PC-9 (cell line): ENCODE measurements at regions not wholly inside any gene's neighbourhood (a gene's known extent, or its start where the extent isn't known, plus 50 kb on each side); places are given as distances from the start of the nearest gene placed in this dataset.
A peak's percentile ranks its signal among the peaks of the same experiment; 100 is the strongest.

ENCODE experiments used
- BruUV-seq: library from RNA; stranded (reverse); fragments of 400-500 nt; replicated peaks from 2 replicates; lab custom pipeline; 2021; lab: Mats Ljungman, UMichigan
- CTCF ChIA-PET: fragments of 300-600 bp; sonication (Branson Sonifier 250); formaldehyde crosslinking; loops from one replicate; lab custom pipeline; 2022; ENCODE audit warnings: antibody characterized with exemption; lab: Charles Lee
- POLR2A ChIA-PET: fragments of 300-600 bp; sonication (Branson Sonifier 250); formaldehyde crosslinking; loops from one replicate; lab custom pipeline; 2022; ENCODE audit warnings: antibody characterized with exemption; ENCODE audit not compliant: unreplicated experiment; lab: Charles Lee
- DNase-seq, 2 experiments: peaks; one replicate each; pipeline versions ENCODE4 v3.0.0 to v3.0.0-alpha.2; 2015 to 2022; ENCODE audit warnings: mixed read lengths in 1 of 2
- H2AFZ ChIP-seq: fragments of 200-600 bp; sonication (generic); 2 replicates; pipeline ENCODE4 v1.8.1; 2017; ENCODE audit warnings: antibody characterized with exemption
- H3F3A ChIP-seq: fragments of 200-600 bp; sonication (generic); 2 replicates; pipeline ENCODE4 v1.8.1; 2017; ENCODE audit warnings: antibody characterized with exemption, mild to moderate bottlenecking, low read depth; ENCODE audit not compliant: insufficient read depth
- H3K27ac ChIP-seq: fragments of 200-600 bp; sonication (generic); 2 replicates; pipeline ENCODE4 v1.6.1; 2016; ENCODE audit warnings: mixed run types
- H3K27me3 ChIP-seq: fragments of 200-600 bp; sonication (generic); 2 replicates; pipeline ENCODE4 v1.6.1; 2016; ENCODE audit warnings: low read depth, mixed run types; ENCODE audit not compliant: insufficient read depth
- H3K36me3 ChIP-seq: fragments of 200-600 bp; sonication (generic); 2 replicates; pipeline ENCODE4 v1.6.1; 2016; ENCODE audit warnings: low read depth, mixed run types
- H3K4me1 ChIP-seq: fragments of 200-600 bp; sonication (generic); replicated peaks from 2 replicates; pipeline ENCODE4 v1.6.1; 2016; ENCODE audit warnings: mixed run types; ENCODE audit not compliant: insufficient read depth
- H3K4me2 ChIP-seq: fragments of 200-600 bp; sonication (generic); 2 replicates; pipeline ENCODE4 v1.6.1; 2017; ENCODE audit warnings: mixed run types
- H3K4me3 ChIP-seq: fragments of 200-600 bp; sonication (generic); 2 replicates; pipeline ENCODE4 v1.6.1; 2016; ENCODE audit warnings: mixed run types
- H3K79me2 ChIP-seq: fragments of 200-600 bp; sonication (generic); 2 replicates; pipeline ENCODE4 v1.6.1; 2017; ENCODE audit warnings: low read depth, mixed run types
- H3K9me2 ChIP-seq: fragments of 200-600 bp; sonication (generic); 2 replicates; pipeline ENCODE4 v1.8.1; 2017; ENCODE audit warnings: mild to moderate bottlenecking; ENCODE audit not compliant: insufficient read depth
- H3K9me3 ChIP-seq: fragments of 200-600 bp; sonication (generic); 2 replicates; pipeline ENCODE4 v1.8.1; 2016; ENCODE audit warnings: low read depth; ENCODE audit not compliant: insufficient read depth
- H4K20me1 ChIP-seq: fragments of 200-600 bp; sonication (generic); 2 replicates; pipeline ENCODE4 v1.8.1; 2017; ENCODE audit not compliant: insufficient read depth
- EZH2 ChIP-seq: fragments of 200-600 bp; sonication (generic); IDR thresholded peaks from 2 replicates; pipeline ENCODE4 v1.8.0; 2017; ENCODE audit warnings: antibody characterized with exemption, low read depth
- intact Hi-C: fragments of 100-400 bp; cut with micrococcal nuclease; formaldehyde crosslinking; loops from one replicate; pipeline ENCODE4 v1.10.0; 2022; ENCODE audit not compliant: unreplicated experiment
- TF ChIP-seq, protein P1 (sequence below): fragments of 200-600 bp; sonication (generic); conservative IDR thresholded peaks from 2 replicates; pipeline ENCODE4 v1.6.1; 2017; ENCODE audit warnings: mixed run types, antibody characterized with exemption, mild to moderate bottlenecking, moderate library complexity

DNA sequence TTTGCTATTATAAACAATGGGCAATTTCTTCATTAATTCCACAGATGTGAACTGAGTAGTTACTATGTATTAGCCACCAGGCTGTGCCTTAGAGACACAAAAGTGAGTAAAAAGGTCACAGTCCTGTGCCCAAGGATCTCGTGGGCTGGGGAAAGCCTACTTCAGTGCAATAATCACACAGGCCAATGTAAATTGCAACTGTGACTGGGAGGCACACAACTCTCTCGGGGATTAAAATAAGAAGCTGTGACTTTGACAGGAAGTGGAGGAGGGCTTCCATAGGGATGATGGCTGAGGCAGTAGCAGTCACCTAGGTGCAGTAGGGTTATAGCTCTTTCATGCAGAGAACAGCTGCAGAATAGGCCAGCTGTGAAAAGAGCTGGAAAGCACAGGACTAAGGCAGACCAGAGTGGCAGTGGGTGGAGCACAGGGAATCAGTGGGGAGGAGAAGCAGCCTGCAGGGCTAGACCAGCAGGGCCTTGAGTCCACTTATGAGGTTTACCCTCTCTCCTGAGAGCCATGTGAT lies 121.9 kb downstream of the MAB21L3 start:
- H3K4me3 ChIP-seq: no peak overlapping the region
- H3K9me3 ChIP-seq: no peaks in the 10 kb centered on the region
- TF ChIP-seq, protein P1, sequence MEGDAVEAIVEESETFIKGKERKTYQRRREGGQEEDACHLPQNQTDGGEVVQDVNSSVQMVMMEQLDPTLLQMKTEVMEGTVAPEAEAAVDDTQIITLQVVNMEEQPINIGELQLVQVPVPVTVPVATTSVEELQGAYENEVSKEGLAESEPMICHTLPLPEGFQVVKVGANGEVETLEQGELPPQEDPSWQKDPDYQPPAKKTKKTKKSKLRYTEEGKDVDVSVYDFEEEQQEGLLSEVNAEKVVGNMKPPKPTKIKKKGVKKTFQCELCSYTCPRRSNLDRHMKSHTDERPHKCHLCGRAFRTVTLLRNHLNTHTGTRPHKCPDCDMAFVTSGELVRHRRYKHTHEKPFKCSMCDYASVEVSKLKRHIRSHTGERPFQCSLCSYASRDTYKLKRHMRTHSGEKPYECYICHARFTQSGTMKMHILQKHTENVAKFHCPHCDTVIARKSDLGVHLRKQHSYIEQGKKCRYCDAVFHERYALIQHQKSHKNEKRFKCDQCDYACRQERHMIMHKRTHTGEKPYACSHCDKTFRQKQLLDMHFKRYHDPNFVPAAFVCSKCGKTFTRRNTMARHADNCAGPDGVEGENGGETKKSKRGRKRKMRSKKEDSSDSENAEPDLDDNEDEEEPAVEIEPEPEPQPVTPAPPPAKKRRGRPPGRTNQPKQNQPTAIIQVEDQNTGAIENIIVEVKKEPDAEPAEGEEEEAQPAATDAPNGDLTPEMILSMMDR: peak; percentile 53; the same call in 1 of the 2 replicates
- TF ChIP-seq EZH2: no peak
- DNase-seq: no peak
- H3F3A ChIP-seq: no peaks in the 10 kb centered on the region
- H3K79me2 ChIP-seq: no peaks in the 10 kb centered on the region
- no TSS peak for BruUV-seq
- no peak overlapping the region for H3K27ac ChIP-seq
- CTCF ChIA-PET: interaction anchor here (0.6 kb wide), 1 partner anchor 272 kb away, joined by 3 read pairs; no protein-coding TSS in a partner anchor
- no peaks in the 10 kb centered on the region for H4K20me1 ChIP-seq
- H3K4me2 ChIP-seq: no peak overlapping the region
- no peaks in the 10 kb centered on the region for H3K4me1 ChIP-seq
- no peaks in the 10 kb centered on the region for H3K36me3 ChIP-seq
- no peak overlapping the region for H2AFZ ChIP-seq
- no peaks in the 10 kb centered on the region for H3K27me3 ChIP-seq
- intact Hi-C loops: no loop called here
- POLR2A ChIA-PET: no interaction called here
- H3K9me2 ChIP-seq: no peaks in the 10 kb centered on the region

DNA sequence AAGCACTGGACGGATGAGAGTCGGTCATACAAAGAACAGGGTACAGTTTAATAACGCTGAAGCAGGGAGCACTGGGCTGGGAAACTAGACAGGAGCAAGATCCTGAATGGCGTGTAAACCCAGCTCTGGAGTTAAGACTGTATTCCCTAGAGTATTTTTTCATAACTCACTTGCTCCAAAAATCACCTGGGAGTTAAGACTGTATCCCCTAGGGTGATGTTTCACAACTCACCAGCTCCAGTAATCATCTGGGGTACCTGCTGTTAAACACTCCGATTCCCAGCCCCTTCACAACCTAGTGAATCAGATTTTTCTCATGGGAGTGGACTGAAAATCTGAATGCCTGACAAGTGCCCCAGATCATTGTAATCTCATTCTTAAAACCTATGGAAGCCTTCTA lies 123.2 kb downstream of the MAB21L3 start:
- H3K9me2 ChIP-seq: no peaks in the 10 kb centered on the region
- H3K79me2 ChIP-seq: no peaks in the 10 kb centered on the region
- peaks cover under 1% of the 10 kb centered on the region; the same call in 1 of the 2 replicates for H3K4me1 ChIP-seq
- H2AFZ ChIP-seq: no peak overlapping the region
- intact Hi-C loops: no loop called here
- no peaks in the 10 kb centered on the region for H3K9me3 ChIP-seq
- no peaks in the 10 kb centered on the region for H3K27me3 ChIP-seq
- no peak for TF ChIP-seq EZH2
- TF ChIP-seq, protein P1: no peak
- H3K36me3 ChIP-seq: no peaks in the 10 kb centered on the region
- ChIA-PET POLR2A (no interaction called here), CTCF (no interaction called here)
- no peak overlapping the region for H3K4me3 ChIP-seq
- no TSS peak for BruUV-seq
- no peaks in the 10 kb centered on the region for H4K20me1 ChIP-seq
- H3K4me2 ChIP-seq: no peak overlapping the region
- no peak for DNase-seq
- no peak overlapping the region for H3K27ac ChIP-seq
- no peaks in the 10 kb centered on the region for H3F3A ChIP-seq

DNA sequence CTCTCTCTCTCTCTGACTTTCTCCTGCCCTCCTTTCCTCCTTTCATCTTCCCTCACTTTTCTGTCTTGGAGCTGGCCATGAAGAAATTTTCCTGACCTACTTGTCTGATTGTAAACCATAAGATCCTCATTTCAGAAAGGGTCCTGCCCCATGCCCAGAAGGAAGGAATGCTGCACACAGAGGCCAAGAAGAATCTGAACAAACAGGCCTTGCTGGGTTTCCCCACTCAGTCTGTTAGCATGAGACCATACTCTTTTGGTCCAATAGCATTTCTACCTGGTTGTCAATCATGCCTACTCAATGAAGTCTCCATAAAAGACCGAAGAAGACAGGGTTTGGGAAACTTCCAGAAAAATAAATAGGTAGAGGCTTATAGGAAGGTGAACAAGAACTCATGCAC lies 128.7 kb downstream of the MAB21L3 start:
- H3K27ac ChIP-seq: no peak overlapping the region
- peak; percentile 9 to 66 for DNase-seq
- H3K9me3 ChIP-seq: no peaks in the 10 kb centered on the region
- H3K4me3 ChIP-seq: no peak overlapping the region
- CTCF ChIA-PET: no interaction called here
- peak overlapping the region; percentile 21 for H3K4me2 ChIP-seq
- TF ChIP-seq, protein P1: no peak
- no peak for TF ChIP-seq EZH2
- H3K36me3 ChIP-seq: no peaks in the 10 kb centered on the region
- H3K79me2 ChIP-seq: no peaks in the 10 kb centered on the region
- no peak overlapping the region for H2AFZ ChIP-seq
- POLR2A ChIA-PET: no interaction called here
- no peaks in the 10 kb centered on the region for H3F3A ChIP-seq
- H3K27me3 ChIP-seq: no peaks in the 10 kb centered on the region
- BruUV-seq: no TSS peak
- no peaks in the 10 kb centered on the region for H4K20me1 ChIP-seq
- intact Hi-C loops: no loop called here
- peaks cover 18% of the 10 kb centered on the region for H3K4me1 ChIP-seq
- H3K9me2 ChIP-seq: no peaks in the 10 kb centered on the region
